Posterior vena cava (tissue), 2 donors: ENCODE measurements at regions not wholly inside any gene's neighbourhood (a gene's known extent, or its start where the extent isn't known, plus 50 kb on each side); places are given as distances from the start of the nearest gene placed in this dataset.
A peak's percentile ranks its signal among the peaks of the same experiment; 100 is the strongest.

Source experiments
- DNase-seq: peaks from one replicate; pipeline ENCODE4 v3.0.0-alpha.2; 2020; ENCODE audit warnings: low spot score
- intact Hi-C, 2 donors: fragments of 100-400 bp; cut with DNase I; formaldehyde crosslinking; loops; one replicate each; pipeline versions ENCODE4 v1.14.1 to v1.14.2; 2022 to 2023
- donor health status: DM: yes; HTN: yes; CAD: no.
- donor health status: DM: yes; HTN: yes; CAD: no.

- intact Hi-C loops: no loop called here
- DNase-seq: no peak
Observed at GRCh38 chr18:46311491-46311890, 207.3 kb downstream of the HAUS1 start.

GRCh38 chr18:46312221-46312620 is 208.0 kb downstream of the HAUS1 start:
- no peak for DNase-seq
- intact Hi-C loops: no loop called here

DNA sequence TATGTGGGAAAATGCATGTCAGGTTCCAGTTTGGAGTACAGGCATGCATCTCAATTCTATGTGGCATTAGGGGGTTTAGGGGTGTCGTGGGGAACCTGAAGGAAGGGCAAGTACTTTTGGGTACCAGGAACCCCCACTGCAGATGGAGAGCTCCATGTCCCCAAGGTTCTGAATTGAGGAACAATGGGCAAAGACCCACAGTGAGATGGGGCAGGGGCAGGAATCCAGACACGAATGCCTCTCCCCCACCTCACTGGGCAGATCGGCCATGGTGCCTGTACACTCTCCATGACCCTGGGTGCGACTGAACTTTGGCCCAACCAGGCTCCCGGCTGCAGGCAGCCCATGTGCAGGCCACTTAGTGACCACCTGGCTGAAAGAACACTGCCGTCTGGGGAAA is 209.3 kb downstream of the HAUS1 start:
- no peak for DNase-seq
- intact Hi-C loops: no loop called here

- DNase-seq: peak; percentile 43
- intact Hi-C loops: no loop called here
Observed at GRCh38 chr18:46314011-46314410, 209.8 kb downstream of the HAUS1 start.

GRCh38 chr18:46315161-46315560 is 211.0 kb downstream of the HAUS1 start:
- intact Hi-C loops: no loop called here
- no peak for DNase-seq

- no peak for DNase-seq
Observed at GRCh38 chr18:46318356-46318755, 214.2 kb downstream of the HAUS1 start.

GRCh38 chr18:46319783-46320182 is 215.6 kb downstream of the HAUS1 start:
- intact Hi-C loops: no loop called here
- no peak for DNase-seq

More at GRCh38 chr18:46318356-46318755, 214.2 kb downstream of the HAUS1 start:
- intact Hi-C loops: no loop called here

GRCh38 chr18:46320297-46320696 is 216.1 kb downstream of the HAUS1 start:
- intact Hi-C loops: no loop called here
- no peak for DNase-seq

- no peak for DNase-seq
- intact Hi-C loops: no loop called here
Observed at GRCh38 chr18:46320928-46321711, 216.9 kb downstream of the HAUS1 start.

- DNase-seq: no peak
- intact Hi-C loops: no loop called here
Observed at GRCh38 chr18:46321955-46322354, 217.8 kb downstream of the HAUS1 start.

DNA sequence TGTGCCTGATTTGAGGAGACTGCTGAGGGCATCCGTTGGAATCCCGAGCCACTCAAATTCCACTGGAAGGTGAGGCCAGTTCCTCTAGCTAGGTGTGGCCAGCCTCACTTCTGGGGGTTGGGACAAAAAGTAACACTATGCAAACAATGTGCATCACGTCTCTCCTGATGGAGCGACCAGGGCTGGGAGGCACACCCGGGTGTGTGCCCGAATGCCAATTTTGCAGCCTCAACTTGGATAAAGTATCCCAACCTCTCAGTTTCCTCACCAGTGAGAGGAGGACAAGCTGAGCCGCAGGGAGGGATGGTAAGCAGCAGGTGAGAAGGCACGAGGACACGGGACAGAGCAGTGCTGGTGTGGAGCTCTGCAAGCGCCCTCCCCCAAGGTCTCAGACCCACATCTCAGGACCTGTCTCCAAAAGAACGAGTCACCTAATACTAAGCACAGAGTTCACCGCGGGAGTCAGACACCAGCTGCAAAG is 218.3 kb downstream of the HAUS1 start:
- no peak for DNase-seq
- intact Hi-C loops: no loop called here

DNA sequence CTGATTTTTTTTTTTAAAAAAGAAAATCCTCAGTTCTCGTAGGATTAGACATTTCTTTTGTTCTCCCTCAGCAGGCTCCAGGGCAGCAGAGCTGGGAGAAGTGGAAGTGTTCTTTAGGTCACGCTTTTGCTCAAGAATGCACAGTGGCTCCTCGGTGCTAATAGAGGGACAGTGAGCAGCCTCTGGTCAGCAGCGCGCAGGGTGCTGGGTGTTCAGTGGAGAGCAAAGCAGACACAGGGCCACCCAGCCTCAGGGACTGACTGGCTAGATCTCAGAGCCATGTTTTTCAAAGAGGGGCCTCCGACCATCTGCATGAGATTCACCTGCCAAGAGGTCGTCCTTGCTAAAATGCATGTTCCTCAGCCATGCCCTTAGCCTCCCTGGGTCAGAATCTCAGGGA is 218.8 kb downstream of the HAUS1 start:
- intact Hi-C loops: no loop called here
- DNase-seq: no peak

DNA sequence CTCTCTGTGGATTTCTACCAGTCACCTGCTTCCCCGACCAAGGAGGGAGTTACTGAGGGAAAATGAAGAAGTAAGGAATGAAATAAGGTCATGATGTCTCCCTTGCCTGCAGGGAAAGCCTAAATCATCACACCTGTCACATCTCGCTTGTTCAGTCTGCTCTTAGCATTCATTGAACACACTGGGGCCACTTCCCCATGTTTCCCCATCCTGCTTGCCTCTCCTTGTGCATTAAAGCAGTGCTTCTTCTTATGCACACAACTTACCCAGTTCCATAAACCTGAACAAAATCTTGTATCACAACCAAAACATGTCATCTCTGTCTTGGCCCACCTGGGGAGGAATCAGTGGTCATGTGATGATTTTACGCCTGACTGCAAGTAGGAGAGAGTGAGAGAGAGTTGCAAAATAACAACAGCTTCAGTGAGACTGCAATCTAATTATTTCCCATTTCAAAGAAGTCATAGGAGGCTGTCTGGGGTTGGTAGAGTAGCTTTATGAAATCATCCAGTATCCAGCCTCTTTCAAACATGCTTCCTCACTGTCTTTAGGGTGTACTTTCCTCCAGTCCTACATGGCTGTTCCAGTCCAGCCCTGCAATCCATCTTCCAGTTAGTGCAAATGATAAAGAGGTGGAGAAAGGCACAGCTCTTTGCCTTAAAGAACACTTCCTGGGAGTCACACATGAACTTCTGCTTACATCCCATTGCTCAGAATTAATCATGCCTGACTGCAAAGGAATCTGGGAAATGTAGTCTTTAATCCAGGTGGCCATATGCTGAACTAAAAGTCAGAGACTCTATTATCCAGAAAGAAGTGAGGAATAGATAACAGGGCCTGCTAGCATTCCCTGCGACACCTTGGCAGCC is 220.1 kb downstream of the HAUS1 start:
- intact Hi-C loops: no loop called here
- no peak for DNase-seq

- intact Hi-C loops: no loop called here
- no peak for DNase-seq
Observed at GRCh38 chr18:46325895-46326294, 221.7 kb downstream of the HAUS1 start.

DNA sequence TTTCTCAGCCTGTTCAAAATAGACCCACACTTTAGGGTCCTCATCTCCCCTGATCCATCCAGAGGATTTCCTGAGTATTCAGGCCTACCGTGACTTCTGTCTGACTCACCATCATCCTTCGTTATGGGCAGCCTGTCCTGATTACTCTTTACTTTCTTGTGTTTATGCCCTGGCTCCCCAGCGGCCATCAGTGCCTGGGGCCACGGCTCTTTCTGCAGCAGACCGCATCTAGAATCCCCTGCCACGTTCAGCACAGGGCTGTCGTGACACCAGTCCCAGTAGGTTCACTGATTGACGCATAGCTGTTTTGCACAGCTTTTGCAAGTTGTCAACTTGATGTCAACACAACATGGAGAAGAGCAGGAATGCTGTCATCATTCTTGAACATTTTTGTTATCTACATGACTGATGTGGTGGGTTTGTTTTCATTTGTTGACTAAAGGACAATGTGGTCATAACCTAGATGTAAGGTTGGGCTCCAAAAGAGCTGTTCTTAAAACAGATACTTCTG is 225.6 kb downstream of the HAUS1 start:
- intact Hi-C loops: loop anchor here in 1 of 2 donors (10.0 kb wide), 1 partner anchor 135 kb away; no protein-coding TSS in a partner anchor
- no peak for DNase-seq

GRCh38 chr18:46331316-46331715 is 227.1 kb downstream of the HAUS1 start:
- intact Hi-C loops: loop anchor here in 1 of 2 donors (10.0 kb wide), 1 partner anchor 133 kb away; no protein-coding TSS in a partner anchor
- no peak for DNase-seq

GRCh38 chr18:46332286-46332801 is 228.2 kb downstream of the HAUS1 start:
- no peak for DNase-seq
- intact Hi-C loops: loop anchor here in 1 of 2 donors (10.0 kb wide), 1 partner anchor 132 kb away; no protein-coding TSS in a partner anchor

DNA sequence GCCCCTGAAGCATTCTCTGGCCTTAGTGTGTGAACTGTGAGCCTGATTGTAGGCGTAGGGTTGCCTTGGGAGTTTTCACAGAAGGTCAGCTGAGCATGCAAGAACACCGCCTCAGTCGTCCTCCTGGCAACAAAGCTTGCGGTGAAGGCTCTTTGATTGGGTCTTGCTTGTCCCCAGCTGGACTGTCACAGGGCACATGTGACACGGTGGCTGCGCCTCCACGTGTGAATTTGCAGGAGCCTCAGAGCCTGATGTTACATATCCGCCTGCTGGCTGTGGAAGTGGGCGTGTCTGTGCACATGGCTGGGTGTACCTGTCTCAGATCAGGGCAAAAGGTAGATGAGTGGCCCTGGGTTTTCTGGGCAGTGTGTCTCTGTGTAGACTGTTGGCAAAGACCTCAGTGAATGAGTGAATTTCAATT is 228.7 kb downstream of the HAUS1 start:
- DNase-seq: no peak
- intact Hi-C loops: loop anchor here in 1 of 2 donors (10.0 kb wide), 1 partner anchor 132 kb away; no protein-coding TSS in a partner anchor

GRCh38 chr18:46333431-46334135 is 229.4 kb downstream of the HAUS1 start:
- no peak for DNase-seq
- intact Hi-C loops: loop anchor here in 1 of 2 donors (10.0 kb wide), 1 partner anchor 131 kb away; no protein-coding TSS in a partner anchor
